Stomach (tissue), 4 donors: ENCODE measurements at regions not wholly inside any gene's neighbourhood (a gene's known extent, or its start where the extent isn't known, plus 50 kb on each side); places are given as distances from the start of the nearest gene placed in this dataset.

Experiments
- POLR2A ChIP-seq, 4 donors: fragments of 450-650 bp; IDR thresholded peaks; one replicate each; pipeline ENCODE4 v1.6.1; 2016; ENCODE audit warnings: antibody characterized with exemption in 4 of 4, control low read depth in 2 of 4, mild to moderate bottlenecking in 1 of 4, moderate library complexity in 1 of 4
- TF ChIP-seq, protein P1 (sequence below), 7 experiments: fragments of 450-650 bp in 4 of 7; fragments of 200-600 bp in 3 of 7; sonication (generic) in 3 of 7; IDR thresholded peaks; one replicate each; pipeline ENCODE4 v1.5.1; 2016 to 2019; ENCODE audit warnings: antibody characterized with exemption in 7 of 7, control low read depth in 2 of 7, mild to moderate bottlenecking in 1 of 7

DNA sequence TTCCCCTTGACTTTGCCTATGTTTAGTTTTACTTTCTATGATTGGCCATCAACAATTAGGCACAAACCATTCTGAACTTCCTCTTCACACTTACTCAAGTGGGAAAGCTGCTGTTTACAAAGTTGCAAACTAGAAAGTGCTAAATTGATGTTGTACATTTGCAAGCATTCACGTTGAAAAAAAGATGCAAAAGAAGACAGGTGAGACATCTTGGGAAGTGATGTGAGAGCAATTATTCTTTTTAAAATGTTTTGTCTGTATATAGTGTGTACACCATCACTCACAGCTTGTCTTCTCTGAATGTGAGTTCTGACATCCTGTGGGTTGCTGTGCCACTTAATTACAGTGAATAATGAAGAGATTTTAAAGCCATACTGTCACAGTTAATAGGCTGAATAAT is 874.1 kb upstream of the LRATD1 start:
- TF ChIP-seq, protein P1, sequence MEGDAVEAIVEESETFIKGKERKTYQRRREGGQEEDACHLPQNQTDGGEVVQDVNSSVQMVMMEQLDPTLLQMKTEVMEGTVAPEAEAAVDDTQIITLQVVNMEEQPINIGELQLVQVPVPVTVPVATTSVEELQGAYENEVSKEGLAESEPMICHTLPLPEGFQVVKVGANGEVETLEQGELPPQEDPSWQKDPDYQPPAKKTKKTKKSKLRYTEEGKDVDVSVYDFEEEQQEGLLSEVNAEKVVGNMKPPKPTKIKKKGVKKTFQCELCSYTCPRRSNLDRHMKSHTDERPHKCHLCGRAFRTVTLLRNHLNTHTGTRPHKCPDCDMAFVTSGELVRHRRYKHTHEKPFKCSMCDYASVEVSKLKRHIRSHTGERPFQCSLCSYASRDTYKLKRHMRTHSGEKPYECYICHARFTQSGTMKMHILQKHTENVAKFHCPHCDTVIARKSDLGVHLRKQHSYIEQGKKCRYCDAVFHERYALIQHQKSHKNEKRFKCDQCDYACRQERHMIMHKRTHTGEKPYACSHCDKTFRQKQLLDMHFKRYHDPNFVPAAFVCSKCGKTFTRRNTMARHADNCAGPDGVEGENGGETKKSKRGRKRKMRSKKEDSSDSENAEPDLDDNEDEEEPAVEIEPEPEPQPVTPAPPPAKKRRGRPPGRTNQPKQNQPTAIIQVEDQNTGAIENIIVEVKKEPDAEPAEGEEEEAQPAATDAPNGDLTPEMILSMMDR (IDR thresholded peaks at IDR 0.05), result no peak
- TF ChIP-seq POLR2A (IDR thresholded peaks at IDR 0.05), result no peak
